H9 (cell line): ENCODE measurements at regions not wholly inside any gene's neighbourhood (a gene's known extent, or its start where the extent isn't known, plus 50 kb on each side); places are given as distances from the start of the nearest gene placed in this dataset.

Experiments
- DNase-seq: peaks from one replicate; pipeline ENCODE4 v3.0.0-alpha.2; 2017
- H2AFZ ChIP-seq: one replicate; pipeline ENCODE4 v1.6.1; 2013; ENCODE audit warnings: mild to moderate bottlenecking, low read length, control low read depth, moderate library complexity
- H2AK5ac ChIP-seq: 2 replicates; pipeline ENCODE4 v1.6.1; 2013; ENCODE audit warnings: low read length, control low read depth, mixed read lengths; ENCODE audit not compliant: insufficient read length
- H2BK120ac ChIP-seq: one replicate; pipeline ENCODE4 v1.6.1; 2013; ENCODE audit warnings: low read depth, mild to moderate bottlenecking, low read length, control low read depth, inconsistent platforms; ENCODE audit not compliant: poor library complexity, severe bottlenecking
- H2BK12ac ChIP-seq: 2 replicates; pipeline ENCODE4 v1.6.1; 2013; ENCODE audit warnings: low read length, control low read depth, mixed read lengths, low read depth; ENCODE audit not compliant: insufficient read length
- H2BK15ac ChIP-seq: 2 replicates; pipeline ENCODE4 v1.6.1; 2013; ENCODE audit warnings: low read depth, low read length, control low read depth
- H2BK20ac ChIP-seq: one replicate; pipeline ENCODE4 v1.6.1; 2013; ENCODE audit warnings: low read depth, mild to moderate bottlenecking, low read length, control low read depth, inconsistent platforms; ENCODE audit not compliant: poor library complexity, severe bottlenecking
- H2BK5ac ChIP-seq: 2 replicates; pipeline ENCODE4 v1.6.1; 2013; ENCODE audit warnings: low read length, control low read depth, mixed read lengths; ENCODE audit not compliant: insufficient read length
- H3K14ac ChIP-seq: 2 replicates; pipeline ENCODE4 v1.6.1; 2013; ENCODE audit warnings: low read length, control low read depth; ENCODE audit not compliant: insufficient read depth
- H3K18ac ChIP-seq: 2 replicates; pipeline ENCODE4 v1.6.1; 2013; ENCODE audit warnings: low read depth, mild to moderate bottlenecking, mixed read lengths, low read length, control low read depth; ENCODE audit not compliant: insufficient read length
- H3K23ac ChIP-seq: 2 replicates; pipeline ENCODE4 v1.6.1; 2013; ENCODE audit warnings: low read length, control low read depth, mixed read lengths, low read depth; ENCODE audit not compliant: insufficient read length
- H3K23me2 ChIP-seq: 2 replicates; pipeline ENCODE4 v1.6.1; 2013; ENCODE audit warnings: low read depth, mild to moderate bottlenecking, mixed read lengths, low read length, control low read depth; ENCODE audit not compliant: insufficient read length, poor library complexity, severe bottlenecking
- H3K27ac ChIP-seq: 2 replicates; pipeline ENCODE4 v1.5.1; 2013; ENCODE audit warnings: low read length, control low read depth, mixed read lengths, low read depth; ENCODE audit not compliant: insufficient read length
- H3K27me3 ChIP-seq: 2 replicates; pipeline ENCODE4 v1.6.1; 2013; ENCODE audit warnings: low read length, control low read depth, inconsistent platforms; ENCODE audit not compliant: insufficient read depth
- H3K4ac ChIP-seq: 2 replicates; pipeline ENCODE4 v1.6.1; 2013; ENCODE audit warnings: low read depth, mild to moderate bottlenecking, control low read depth, inconsistent platforms, low read length, moderate library complexity
- H3K4me1 ChIP-seq: 2 replicates; pipeline ENCODE4 v1.6.1; 2013; ENCODE audit warnings: low read length, control low read depth, inconsistent platforms; ENCODE audit not compliant: insufficient read depth
- H3K4me2 ChIP-seq: 2 replicates; pipeline ENCODE4 v1.6.1; 2013; ENCODE audit warnings: low read length, control low read depth, mixed read lengths; ENCODE audit not compliant: insufficient read length, insufficient read depth
- H3K56ac ChIP-seq: 2 replicates; pipeline ENCODE4 v1.6.1; 2013; ENCODE audit warnings: low read depth, mild to moderate bottlenecking, mixed read lengths, low read length, control low read depth; ENCODE audit not compliant: insufficient read length
- H3K79me1 ChIP-seq: 2 replicates; pipeline ENCODE4 v1.6.1; 2013; ENCODE audit warnings: low read depth, mild to moderate bottlenecking, moderate library complexity, low read length, control low read depth, inconsistent platforms; ENCODE audit not compliant: insufficient read depth, poor library complexity, severe bottlenecking
- H3K79me2 ChIP-seq: 2 replicates; pipeline ENCODE4 v1.6.1; 2013; ENCODE audit warnings: low read length, control low read depth, inconsistent platforms; ENCODE audit not compliant: insufficient read depth
- H3K9ac ChIP-seq: 2 replicates; pipeline ENCODE4 v1.6.1; 2013; ENCODE audit warnings: low read length, control low read depth, mixed read lengths; ENCODE audit not compliant: insufficient read length; ENCODE audit errors: extremely low read depth
- H3K9me3 ChIP-seq: one replicate; pipeline ENCODE4 v1.6.1; 2013; ENCODE audit warnings: low read depth, low read length, inconsistent platforms; ENCODE audit not compliant: control insufficient read depth
- H3T11ph ChIP-seq: one replicate; pipeline ENCODE4 v1.6.1; 2013; ENCODE audit warnings: mild to moderate bottlenecking, low read length, control low read depth, inconsistent platforms
- H4K20me1 ChIP-seq: one replicate; pipeline ENCODE4 v1.6.1; 2013; ENCODE audit not compliant: control insufficient read depth, insufficient read length, insufficient read depth
- H4K5ac ChIP-seq: 2 replicates; pipeline ENCODE4 v1.6.1; 2013; ENCODE audit warnings: low read depth, mild to moderate bottlenecking, mixed read lengths, low read length, control low read depth; ENCODE audit not compliant: insufficient read length
- H4K8ac ChIP-seq: replicated peaks from 2 replicates; pipeline ENCODE4 v1.6.1; 2013; ENCODE audit warnings: low read length, control low read depth, mixed read lengths, low read depth; ENCODE audit not compliant: insufficient read length
- H4K91ac ChIP-seq: 2 replicates; pipeline ENCODE4 v1.6.1; 2013; ENCODE audit warnings: low read depth, mild to moderate bottlenecking, moderate library complexity, mixed read lengths, low read length, control low read depth; ENCODE audit not compliant: insufficient read length
- H3K27ac Mint-ChIP-seq, 3 experiments: 2 replicates in 2 of 3; 3 replicates in 1 of 3; pipeline ENCODE4 v1.8.0; 2020 to 2021; ENCODE audit warnings: mixed read lengths in 3 of 3, mild to moderate bottlenecking in 1 of 3, moderate library complexity in 1 of 3
- H3K27me3 Mint-ChIP-seq: 2 replicates; pipeline ENCODE4 v1.8.0; 2021; ENCODE audit warnings: low read depth, mild to moderate bottlenecking, moderate library complexity, mixed read lengths
- H3K36me3 Mint-ChIP-seq, 3 experiments: 2 replicates in 2 of 3; 3 replicates in 1 of 3; pipeline ENCODE4 v1.8.0; 2020 to 2021; ENCODE audit warnings: low read depth in 3 of 3, mixed read lengths in 3 of 3; ENCODE audit not compliant: insufficient read depth in 1 of 3
- H3K4me1 Mint-ChIP-seq, 2 experiments: 2 replicates each; pipeline ENCODE4 v1.8.0; 2020; ENCODE audit warnings: mixed read lengths in 2 of 2
- H3K4me3 Mint-ChIP-seq, 2 experiments: 2 replicates in 1 of 2; 3 replicates in 1 of 2; pipeline ENCODE4 v1.8.0; 2020 to 2021; ENCODE audit warnings: mild to moderate bottlenecking in 2 of 2, mixed read lengths in 2 of 2, moderate library complexity in 1 of 2
- H3K9me3 Mint-ChIP-seq, 2 experiments: 2 replicates in 1 of 2; 3 replicates in 1 of 2; pipeline ENCODE4 v1.8.0; 2020; ENCODE audit warnings: mild to moderate bottlenecking in 2 of 2, mixed read lengths in 2 of 2, moderate library complexity in 1 of 2
- CTCF ChIP-seq: fragments of 200-600 bp; sonication (generic); conservative IDR thresholded peaks from 3 replicates; pipeline ENCODE4 v1.8.0; 2021; ENCODE audit warnings: antibody characterized with exemption, mild to moderate bottlenecking
- WGBS: extraction: QIAGEN DNeasy Blood & Tissue Kit; methylation state at CpG from one replicate; pipeline ENCODE4 v1.1.7; 2013; ENCODE audit warnings: missing lambda C conversion rate, low lambda C conversion rate, mixed read lengths; ENCODE audit not compliant: insufficient read length; ENCODE audit errors: extremely low coverage; 5-methylcytosine and 5-hydroxymethylcytosine counted together

- Histone ChIP-seq H3K79me2 (no peaks in the 10 kb centered on the region), H3K56ac (no peak overlapping the region), H2BK120ac (no peak overlapping the region), H2AFZ (peak overlapping the region; percentile 81), H4K8ac (no peak overlapping the region), H3K23ac (no peak overlapping the region), H3K14ac (peak overlapping the region; percentile 6; the same call in 1 of the 2 replicates), H3K4ac (no peak overlapping the region; the same call in 1 of the 2 replicates), H2BK15ac (no peak overlapping the region), H3T11ph (peak overlapping the region; percentile 64), H4K91ac (no peak overlapping the region), H3K9me3 (no peaks in the 10 kb centered on the region), H2BK12ac (peak overlapping the region; percentile 16), H3K27me3 (no peaks in the 10 kb centered on the region), H2AK5ac (no peak overlapping the region), H3K27ac (no peak overlapping the region), H3K79me1 (no peaks in the 10 kb centered on the region), H2BK20ac (no peak overlapping the region), H4K20me1 (no peaks in the 10 kb centered on the region), H3K23me2 (no peaks in the 10 kb centered on the region), H3K9ac (no peak overlapping the region), H3K4me1 (peaks cover 8% of the 10 kb centered on the region), H4K5ac (no peak overlapping the region), H3K18ac (peak overlapping the region; percentile 18), H3K4me2 (no peak overlapping the region), H2BK5ac (no peak overlapping the region)
- no CpG with 5 or more reads among the region's 15 CpGs for WGBS
- H3K27ac Mint-ChIP-seq = peak overlapping the region; percentile 3 to 60 (median 54); a peak in 5 of 7 replicates
- peak; percentile 89 for DNase-seq
- H3K4me3 Mint-ChIP-seq = peak overlapping the region in 1 of 2 experiments; percentile 8; a peak in 2 of 5 replicates
- H3K4me1 Mint-ChIP-seq = peaks cover 15 to 24% of the 10 kb centered on the region in 2 experiments
- no peaks in the 10 kb centered on the region for H3K27me3 Mint-ChIP-seq
- H3K36me3 Mint-ChIP-seq = no peaks in the 10 kb centered on the region
- no peaks in the 10 kb centered on the region for H3K9me3 Mint-ChIP-seq
- TF ChIP-seq CTCF = no peak
Measured at GRCh38 chr6:146913842-146914488, 290.3 kb upstream of the STXBP5 start.
